ENCODE measurements at regions not wholly inside any gene's neighbourhood (a gene's known extent, or its start where the extent isn't known, plus 50 kb on each side); places are given as distances from the start of the nearest gene placed in this dataset.
A peak's percentile ranks its signal among the peaks of the same experiment; 100 is the strongest.

DNA sequence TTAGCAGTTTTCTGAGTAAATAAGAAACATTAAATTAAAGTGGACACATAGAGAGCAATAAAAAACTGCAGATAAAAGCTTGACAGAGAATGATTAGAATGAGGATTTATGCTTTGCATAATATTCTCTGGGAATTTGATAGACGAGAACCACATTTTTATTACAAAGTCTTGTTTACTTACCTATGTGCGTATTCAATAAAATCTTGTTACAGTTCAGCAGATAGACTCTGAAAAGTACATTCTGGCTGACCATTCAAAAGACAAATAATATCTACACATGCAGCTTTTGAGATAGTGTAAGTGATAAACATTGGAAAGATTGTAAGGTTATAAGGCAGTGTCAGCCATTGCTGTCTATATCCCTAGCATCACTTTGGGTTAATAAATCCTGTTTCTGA, 381.6 kb downstream of the NYAP2 start:
- H3K36me3 ChIP-seq: no peaks in the 10 kb centered on the region
- no peak overlapping the region for H3K4me3 ChIP-seq
- H3K4me1 ChIP-seq: no peaks in the 10 kb centered on the region
- WGBS: 95% methylated on average over 2 of the region's 2 CpGs
- no peak overlapping the region for H3K27ac ChIP-seq (replicated peaks in 1 of 4)
- TF ChIP-seq EP300 (IDR thresholded peaks at IDR 0.05): no peak
- no peak for TF ChIP-seq POLR2A (IDR thresholded peaks at IDR 0.05; ENCODE audit: low read depth)
- TF ChIP-seq, protein P1, sequence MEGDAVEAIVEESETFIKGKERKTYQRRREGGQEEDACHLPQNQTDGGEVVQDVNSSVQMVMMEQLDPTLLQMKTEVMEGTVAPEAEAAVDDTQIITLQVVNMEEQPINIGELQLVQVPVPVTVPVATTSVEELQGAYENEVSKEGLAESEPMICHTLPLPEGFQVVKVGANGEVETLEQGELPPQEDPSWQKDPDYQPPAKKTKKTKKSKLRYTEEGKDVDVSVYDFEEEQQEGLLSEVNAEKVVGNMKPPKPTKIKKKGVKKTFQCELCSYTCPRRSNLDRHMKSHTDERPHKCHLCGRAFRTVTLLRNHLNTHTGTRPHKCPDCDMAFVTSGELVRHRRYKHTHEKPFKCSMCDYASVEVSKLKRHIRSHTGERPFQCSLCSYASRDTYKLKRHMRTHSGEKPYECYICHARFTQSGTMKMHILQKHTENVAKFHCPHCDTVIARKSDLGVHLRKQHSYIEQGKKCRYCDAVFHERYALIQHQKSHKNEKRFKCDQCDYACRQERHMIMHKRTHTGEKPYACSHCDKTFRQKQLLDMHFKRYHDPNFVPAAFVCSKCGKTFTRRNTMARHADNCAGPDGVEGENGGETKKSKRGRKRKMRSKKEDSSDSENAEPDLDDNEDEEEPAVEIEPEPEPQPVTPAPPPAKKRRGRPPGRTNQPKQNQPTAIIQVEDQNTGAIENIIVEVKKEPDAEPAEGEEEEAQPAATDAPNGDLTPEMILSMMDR (IDR thresholded peaks at IDR 0.05): no peak
- TF ChIP-seq POLR2AphosphoS5 (IDR thresholded peaks at IDR 0.05): no peak
- no peaks in the 10 kb centered on the region for H3K27me3 ChIP-seq
- no peak for DNase-seq (ENCODE audit: extremely low spot score)
- intact Hi-C loops (cut with DNase I): no loop called here
- no peaks in the 10 kb centered on the region for H3K9me3 ChIP-seq

DNA sequence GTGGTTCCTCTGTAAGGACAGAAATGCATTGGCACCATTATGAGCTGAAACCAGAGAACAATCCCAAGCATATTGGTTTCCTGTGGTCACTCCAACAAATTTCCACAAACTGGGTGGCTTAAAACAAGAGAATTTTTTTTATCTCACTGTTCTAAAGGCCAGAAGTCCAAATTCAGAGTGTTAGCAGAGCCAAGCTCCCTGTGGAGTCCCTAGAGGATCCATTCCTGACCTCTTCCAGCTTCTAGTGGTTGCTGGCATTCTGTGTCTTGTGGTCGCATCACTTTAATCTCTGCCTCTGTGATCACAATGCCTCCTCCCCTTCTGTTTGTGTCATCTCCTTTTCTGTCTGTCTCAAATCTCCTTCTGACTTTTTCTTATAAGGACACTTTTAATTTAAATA, 380.3 kb downstream of the NYAP2 start:
- no peak for TF ChIP-seq POLR2A (IDR thresholded peaks at IDR 0.05; ENCODE audit: low read depth)
- TF ChIP-seq, protein P1 (IDR thresholded peaks at IDR 0.05): no peak
- TF ChIP-seq POLR2AphosphoS5 (IDR thresholded peaks at IDR 0.05): no peak
- no peak for TF ChIP-seq EP300 (IDR thresholded peaks at IDR 0.05)
- intact Hi-C loops (cut with DNase I): no loop called here
- WGBS: 83% methylated on average over 1 of the region's 1 CpG
- Histone ChIP-seq H3K9me3 (peaks cover 0 to 10% (median 3%) of the 10 kb centered on the region in 4 donors), H3K36me3 (no peaks in the 10 kb centered on the region), H3K27ac (replicated peaks in 1 of 4) (no peak overlapping the region), H3K27me3 (no peaks in the 10 kb centered on the region), H3K4me1 (no peaks in the 10 kb centered on the region), H3K4me3 (no peak overlapping the region)
- DNase-seq (ENCODE audit: extremely low spot score): no peak

DNA sequence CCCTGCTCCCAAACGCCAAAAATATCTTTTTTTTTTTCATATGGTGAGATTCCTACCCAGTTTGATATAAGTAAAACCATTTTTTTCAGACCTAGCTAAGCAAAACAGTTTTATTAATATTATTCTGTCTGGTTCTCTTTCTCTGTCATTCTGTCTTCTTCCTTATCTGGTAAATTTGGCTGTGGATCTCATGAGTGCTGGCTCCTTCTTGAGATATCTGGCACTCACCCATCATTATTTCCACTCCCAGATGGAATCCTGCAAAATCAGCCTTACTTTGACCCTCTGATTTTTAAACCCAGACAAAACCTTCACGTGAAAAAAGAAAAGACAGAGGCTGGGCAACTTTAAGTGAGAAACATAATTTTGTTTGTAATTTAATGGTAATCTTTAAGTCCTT, 373.6 kb downstream of the NYAP2 start:
- no peaks in the 10 kb centered on the region for H3K27me3 ChIP-seq
- intact Hi-C loops (cut with DNase I): no loop called here
- no peaks in the 10 kb centered on the region for H3K36me3 ChIP-seq
- peaks cover 0 to 10% (median 3%) of the 10 kb centered on the region in 4 donors for H3K9me3 ChIP-seq
- WGBS: 34% methylated on average over 2 of the region's 2 CpGs
- TF ChIP-seq, protein P1 (IDR thresholded peaks at IDR 0.05): no peak
- TF ChIP-seq POLR2AphosphoS5 (IDR thresholded peaks at IDR 0.05) (no peak), EP300 (IDR thresholded peaks at IDR 0.05) (no peak), POLR2A (IDR thresholded peaks at IDR 0.05; ENCODE audit: low read depth) (no peak)
- H3K4me1 ChIP-seq: peaks cover 0 to 48% (median 39%) of the 10 kb centered on the region in 4 donors
- no peak for DNase-seq (ENCODE audit: extremely low spot score)
- H3K27ac ChIP-seq (replicated peaks in 1 of 4): peak overlapping the region; percentile 15 to 57 (median 30)
- H3K4me3 ChIP-seq: no peak overlapping the region

DNA sequence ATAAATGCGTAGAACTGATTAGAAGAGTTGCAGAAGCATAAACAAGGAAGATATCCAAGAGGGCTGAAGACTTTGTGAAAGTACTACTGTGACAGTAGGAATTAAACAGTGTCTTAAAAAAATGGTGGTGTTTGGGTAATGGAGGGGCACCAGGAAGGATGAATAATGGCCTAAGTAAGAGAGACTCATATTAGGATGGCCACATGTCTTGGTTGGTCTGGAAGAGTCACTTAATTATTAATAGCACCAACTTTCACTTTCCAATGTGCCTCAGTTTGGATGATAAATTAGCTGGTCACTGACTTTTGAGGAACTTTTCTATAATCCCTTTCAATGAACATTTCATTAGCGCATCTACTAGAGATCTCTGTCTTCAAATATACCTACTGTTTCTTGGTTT, 372.2 kb downstream of the NYAP2 start:
- Histone ChIP-seq H3K4me1 (peaks cover 0 to 55% (median 47%) of the 10 kb centered on the region in 4 donors), H3K36me3 (no peaks in the 10 kb centered on the region), H3K27me3 (no peaks in the 10 kb centered on the region), H3K9me3 (peaks cover 0 to 10% (median 3%) of the 10 kb centered on the region in 4 donors), H3K4me3 (no peak overlapping the region), H3K27ac (replicated peaks in 1 of 4) (peak overlapping the region; percentile 25 to 67 (median 46))
- TF ChIP-seq POLR2AphosphoS5 (IDR thresholded peaks at IDR 0.05): no peak
- TF ChIP-seq, protein P1 (IDR thresholded peaks at IDR 0.05): no peak
- TF ChIP-seq EP300 (IDR thresholded peaks at IDR 0.05): no peak
- TF ChIP-seq POLR2A (IDR thresholded peaks at IDR 0.05; ENCODE audit: low read depth): no peak
- DNase-seq (ENCODE audit: extremely low spot score): no peak
- WGBS: 65% methylated on average over 2 of the region's 2 CpGs
- intact Hi-C loops (cut with DNase I): no loop called here

DNA sequence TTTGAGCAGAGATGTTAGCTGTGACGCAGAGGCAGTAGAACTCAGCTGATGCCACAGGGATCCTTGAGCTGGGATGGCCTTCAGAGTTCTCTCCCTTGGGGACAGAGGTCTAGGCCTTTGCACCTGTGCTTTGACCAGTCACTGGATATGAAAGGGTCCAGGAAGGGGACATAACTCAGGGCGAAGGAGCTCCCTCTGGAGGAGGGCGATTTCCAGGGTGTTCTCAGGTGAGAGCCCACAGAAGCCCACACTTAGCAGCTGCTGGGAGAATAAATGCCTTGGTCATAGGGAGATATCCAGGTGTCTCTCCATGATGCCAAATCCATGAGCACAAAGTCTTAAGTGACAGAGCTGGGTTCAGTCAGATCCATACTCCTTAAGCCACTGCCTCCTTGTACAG, 369.2 kb downstream of the NYAP2 start:
- TF ChIP-seq EP300 (IDR thresholded peaks at IDR 0.05) (no peak), POLR2A (IDR thresholded peaks at IDR 0.05; ENCODE audit: low read depth) (no peak), POLR2AphosphoS5 (IDR thresholded peaks at IDR 0.05) (no peak)
- TF ChIP-seq, protein P1 (IDR thresholded peaks at IDR 0.05): no peak
- Histone ChIP-seq H3K27me3 (no peaks in the 10 kb centered on the region), H3K9me3 (no peaks in the 10 kb centered on the region), H3K27ac (replicated peaks in 1 of 4) (no peak overlapping the region), H3K36me3 (no peaks in the 10 kb centered on the region), H3K4me1 (peaks cover 0 to 78% (median 72%) of the 10 kb centered on the region in 4 donors), H3K4me3 (no peak overlapping the region)
- WGBS: 100% methylated on average over 1 of the region's 3 CpGs
- intact Hi-C loops (cut with DNase I): no loop called here
- DNase-seq (ENCODE audit: extremely low spot score): no peak

Measured in esophagus muscularis mucosa (tissue), 4 donors.